ENCODE measurements at regions not wholly inside any gene's neighbourhood (a gene's known extent, or its start where the extent isn't known, plus 50 kb on each side); places are given as distances from the start of the nearest gene placed in this dataset.
"Not testable (repeated sequence)": the region's sequence is repeated elsewhere in the genome, so short reads cannot be mapped to it uniquely, and the experiment has no call there.

GRCh38 chr6:78380541-78380940 lies 486.8 kb upstream of the IRAK1BP1 start:
- TF ChIP-seq, protein P1, sequence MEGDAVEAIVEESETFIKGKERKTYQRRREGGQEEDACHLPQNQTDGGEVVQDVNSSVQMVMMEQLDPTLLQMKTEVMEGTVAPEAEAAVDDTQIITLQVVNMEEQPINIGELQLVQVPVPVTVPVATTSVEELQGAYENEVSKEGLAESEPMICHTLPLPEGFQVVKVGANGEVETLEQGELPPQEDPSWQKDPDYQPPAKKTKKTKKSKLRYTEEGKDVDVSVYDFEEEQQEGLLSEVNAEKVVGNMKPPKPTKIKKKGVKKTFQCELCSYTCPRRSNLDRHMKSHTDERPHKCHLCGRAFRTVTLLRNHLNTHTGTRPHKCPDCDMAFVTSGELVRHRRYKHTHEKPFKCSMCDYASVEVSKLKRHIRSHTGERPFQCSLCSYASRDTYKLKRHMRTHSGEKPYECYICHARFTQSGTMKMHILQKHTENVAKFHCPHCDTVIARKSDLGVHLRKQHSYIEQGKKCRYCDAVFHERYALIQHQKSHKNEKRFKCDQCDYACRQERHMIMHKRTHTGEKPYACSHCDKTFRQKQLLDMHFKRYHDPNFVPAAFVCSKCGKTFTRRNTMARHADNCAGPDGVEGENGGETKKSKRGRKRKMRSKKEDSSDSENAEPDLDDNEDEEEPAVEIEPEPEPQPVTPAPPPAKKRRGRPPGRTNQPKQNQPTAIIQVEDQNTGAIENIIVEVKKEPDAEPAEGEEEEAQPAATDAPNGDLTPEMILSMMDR (IDR thresholded peaks at IDR 0.05; ENCODE audit: unreplicated experiment), result no peak
- ChIA-PET CTCF (interaction anchor here (0.9 kb wide), 1 partner anchor 20 kb away, joined by 3 read pairs; no protein-coding TSS in a partner anchor), POLR2A (no interaction called here)
- H3K27ac Mint-ChIP-seq (ENCODE audit: low read depth, unreplicated experiment), result no peak overlapping the region
- no TSS peak for BruUV-seq (replicated peaks)
- intact Hi-C loops (cut with micrococcal nuclease), result no loop called here
- H3K36me3 Mint-ChIP-seq (ENCODE audit: insufficient read depth, unreplicated experiment), result no peaks in the 10 kb centered on the region
- no peak for DNase-seq (ENCODE audit: unreplicated experiment)
- no peaks in the 10 kb centered on the region for H3K4me1 Mint-ChIP-seq (ENCODE audit: insufficient read depth, unreplicated experiment)
- no peaks in the 10 kb centered on the region for H3K27me3 Mint-ChIP-seq (ENCODE audit: insufficient read depth, unreplicated experiment)
- no peak overlapping the region for H3K4me3 Mint-ChIP-seq (ENCODE audit: unreplicated experiment)
- H3K9me3 Mint-ChIP-seq (ENCODE audit: unreplicated experiment), result peaks cover 14% of the 10 kb centered on the region

- ChIA-PET CTCF (no interaction called here), POLR2A (interaction anchor here (0.6 kb wide), 1 partner anchor 33 kb away, joined by 3 read pairs; no protein-coding TSS in a partner anchor)
- H3K27me3 Mint-ChIP-seq (ENCODE audit: insufficient read depth, unreplicated experiment), result no peaks in the 10 kb centered on the region
- H3K4me3 Mint-ChIP-seq (ENCODE audit: unreplicated experiment), result no peak overlapping the region
- DNase-seq (ENCODE audit: unreplicated experiment), result no peak
- BruUV-seq (replicated peaks), result no TSS peak
- no peak overlapping the region for H3K27ac Mint-ChIP-seq (ENCODE audit: low read depth, unreplicated experiment)
- H3K9me3 Mint-ChIP-seq (ENCODE audit: unreplicated experiment), result peaks cover 24% of the 10 kb centered on the region
- H3K4me1 Mint-ChIP-seq (ENCODE audit: insufficient read depth, unreplicated experiment), result no peaks in the 10 kb centered on the region
- no peaks in the 10 kb centered on the region for H3K36me3 Mint-ChIP-seq (ENCODE audit: insufficient read depth, unreplicated experiment)
- TF ChIP-seq, protein P1 (IDR thresholded peaks at IDR 0.05; ENCODE audit: unreplicated experiment), result no peak
- intact Hi-C loops (cut with micrococcal nuclease), result no loop called here
Measured at GRCh38 chr6:78383968-78384367, 483.4 kb upstream of the IRAK1BP1 start.

GRCh38 chr6:78386854-78387253 lies 480.5 kb upstream of the IRAK1BP1 start:
- H3K27me3 Mint-ChIP-seq (ENCODE audit: insufficient read depth, unreplicated experiment); CTCF ChIA-PET; DNase-seq (ENCODE audit: unreplicated experiment); H3K36me3 Mint-ChIP-seq (ENCODE audit: insufficient read depth, unreplicated experiment); POLR2A ChIA-PET; BruUV-seq (replicated peaks); H3K27ac Mint-ChIP-seq (ENCODE audit: low read depth, unreplicated experiment); H3K4me1 Mint-ChIP-seq (ENCODE audit: insufficient read depth, unreplicated experiment); H3K4me3 Mint-ChIP-seq (ENCODE audit: unreplicated experiment); intact Hi-C loops (cut with micrococcal nuclease): not testable (repeated sequence)
- peaks cover 36% of the 10 kb centered on the region for H3K9me3 Mint-ChIP-seq (ENCODE audit: unreplicated experiment)

DNA sequence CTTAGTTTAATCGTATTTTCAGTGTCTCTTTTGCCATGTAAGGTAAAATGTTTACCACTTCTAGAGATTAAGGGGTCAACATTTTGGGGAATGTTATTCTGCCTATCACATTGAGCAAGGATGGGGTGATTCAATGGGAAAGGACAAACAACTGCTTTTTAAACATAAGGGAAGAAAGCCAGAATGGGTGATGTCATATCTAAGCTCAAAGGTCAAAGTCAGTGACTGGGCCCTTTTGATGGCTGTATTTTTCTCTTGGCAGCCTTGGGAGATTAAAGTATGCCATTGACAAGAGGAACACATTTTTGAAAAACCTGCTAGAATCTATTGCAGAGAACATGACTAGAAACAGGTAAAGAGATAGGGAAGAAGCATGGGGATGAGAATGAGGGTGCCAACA lies 477.3 kb upstream of the IRAK1BP1 start:
- no TSS peak for BruUV-seq (replicated peaks)
- peaks cover 36% of the 10 kb centered on the region for H3K9me3 Mint-ChIP-seq (ENCODE audit: unreplicated experiment)
- TF ChIP-seq, protein P1 (IDR thresholded peaks at IDR 0.05; ENCODE audit: unreplicated experiment), result no peak
- no peak overlapping the region for H3K27ac Mint-ChIP-seq (ENCODE audit: low read depth, unreplicated experiment)
- intact Hi-C loops (cut with micrococcal nuclease), result no loop called here
- no peak for DNase-seq (ENCODE audit: unreplicated experiment)
- H3K4me3 Mint-ChIP-seq (ENCODE audit: unreplicated experiment), result no peak overlapping the region
- ChIA-PET POLR2A (interaction anchor here (0.7 kb wide), 2 partner anchors 609 to 798 kb away, joined by 3 read pairs; no protein-coding TSS in a partner anchor), CTCF (no interaction called here)
- H3K36me3 Mint-ChIP-seq (ENCODE audit: insufficient read depth, unreplicated experiment), result no peaks in the 10 kb centered on the region
- H3K27me3 Mint-ChIP-seq (ENCODE audit: insufficient read depth, unreplicated experiment), result no peaks in the 10 kb centered on the region
- no peaks in the 10 kb centered on the region for H3K4me1 Mint-ChIP-seq (ENCODE audit: insufficient read depth, unreplicated experiment)

GRCh38 chr6:78397499-78397898 lies 469.9 kb upstream of the IRAK1BP1 start:
- Mint-ChIP-seq H3K9me3 (ENCODE audit: unreplicated experiment) (no peaks in the 10 kb centered on the region), H3K27me3 (ENCODE audit: insufficient read depth, unreplicated experiment) (no peaks in the 10 kb centered on the region), H3K4me1 (ENCODE audit: insufficient read depth, unreplicated experiment) (no peaks in the 10 kb centered on the region), H3K36me3 (ENCODE audit: insufficient read depth, unreplicated experiment) (no peaks in the 10 kb centered on the region), H3K4me3 (ENCODE audit: unreplicated experiment) (no peak overlapping the region), H3K27ac (ENCODE audit: low read depth, unreplicated experiment) (no peak overlapping the region)
- BruUV-seq (replicated peaks), result no TSS peak
- TF ChIP-seq, protein P1 (IDR thresholded peaks at IDR 0.05; ENCODE audit: unreplicated experiment), result no peak
- POLR2A ChIA-PET, result interaction anchor here (1.0 kb wide), 2 partner anchors 413 kb away, joined by 3 read pairs; no protein-coding TSS in a partner anchor
- intact Hi-C loops (cut with micrococcal nuclease), result no loop called here
- peak; percentile 28 for DNase-seq (ENCODE audit: unreplicated experiment)
- CTCF ChIA-PET, result interaction anchor here (1.0 to 1.1 kb wide), 2 partner anchors 213 to 413 kb away, joined by 3 to 5 read pairs; no protein-coding TSS in a partner anchor
